Right lobe of liver (tissue), 6 donors: ENCODE measurements at regions not wholly inside any gene's neighbourhood (a gene's known extent, or its start where the extent isn't known, plus 50 kb on each side); places are given as distances from the start of the nearest gene placed in this dataset.

Experiments used
- ATAC-seq, 4 donors: fragments of 200-7000 bp; cut with Tn5 transposase; one replicate each; pipeline ENCODE4 v1.9.1; 2020; ENCODE audit warnings: mild to moderate bottlenecking in 4 of 4, moderate library complexity in 4 of 4
- DNase-seq, 3 donors: peaks; one replicate each; pipeline ENCODE4 v3.0.0-alpha.2; 2020
- H3K27ac ChIP-seq, 3 donors: fragments of 200-600 bp; one replicate each; pipeline ENCODE4 v1.8.0; 2022
- H3K27me3 ChIP-seq, 2 donors: fragments of 200-600 bp; one replicate each; pipeline ENCODE4 v1.8.0; 2022
- H3K36me3 ChIP-seq, 4 donors: fragments of 200-600 bp; sonication (generic) in 1 of 4; one replicate each; pipeline versions ENCODE4 v1.5.1 to v1.8.0; 2017 to 2022; ENCODE audit warnings: control low read depth in 1 of 4
- H3K4me1 ChIP-seq, 4 donors: fragments of 200-600 bp; sonication (generic) in 1 of 4; one replicate each; pipeline versions ENCODE4 v1.5.1 to v1.8.0; 2017 to 2022; ENCODE audit warnings: control low read depth in 1 of 4
- H3K4me3 ChIP-seq, 3 donors: fragments of 200-600 bp; one replicate each; pipeline ENCODE4 v1.8.0; 2022
- H3K9me3 ChIP-seq, 4 donors: fragments of 200-600 bp; sonication (generic) in 1 of 4; one replicate each; pipeline versions ENCODE4 v1.5.1 to v1.8.0; 2017 to 2022; ENCODE audit warnings: control low read depth in 1 of 4
- POLR2A ChIP-seq: fragments of 450-650 bp; IDR thresholded peaks from one replicate; pipeline ENCODE4 v1.6.1; 2017; ENCODE audit warnings: antibody characterized with exemption, mild to moderate bottlenecking
- WGBS: methylation state at CpG from one replicate; pipeline ENCODE4 v1.1.6; 2018; ENCODE audit warnings: low coverage, low lambda C conversion rate; ENCODE audit not compliant: insufficient coverage; ENCODE audit errors: missing lambda C conversion rate; 5-methylcytosine and 5-hydroxymethylcytosine counted together
- intact Hi-C, 2 donors: fragments of 100-400 bp; cut with DNase I; formaldehyde crosslinking; loops; one replicate each; pipeline versions ENCODE4 v1.11.2 to v1.14.1; 2022
- TF ChIP-seq, protein P1 (sequence below), 4 donors: fragments of 200-600 bp in 3 of 4; fragments of 450-650 bp in 1 of 4; IDR thresholded peaks; one replicate each; pipeline versions ENCODE4 v1.5.1 to v1.8.0; 2016 to 2022; ENCODE audit warnings: antibody characterized with exemption in 4 of 4, mild to moderate bottlenecking in 2 of 4
- donor health status: DM: no; HTN: yes; CAD: no.
- donor health status: DM: no; HTN: no; CAD: no.
- donor health status: DM: no; HTN: no; CAD: no.
- donor health status: DM: no; HTN: yes; CAD: no.
- donor health status: DM: no; HTN: yes; CAD: no.

DNA sequence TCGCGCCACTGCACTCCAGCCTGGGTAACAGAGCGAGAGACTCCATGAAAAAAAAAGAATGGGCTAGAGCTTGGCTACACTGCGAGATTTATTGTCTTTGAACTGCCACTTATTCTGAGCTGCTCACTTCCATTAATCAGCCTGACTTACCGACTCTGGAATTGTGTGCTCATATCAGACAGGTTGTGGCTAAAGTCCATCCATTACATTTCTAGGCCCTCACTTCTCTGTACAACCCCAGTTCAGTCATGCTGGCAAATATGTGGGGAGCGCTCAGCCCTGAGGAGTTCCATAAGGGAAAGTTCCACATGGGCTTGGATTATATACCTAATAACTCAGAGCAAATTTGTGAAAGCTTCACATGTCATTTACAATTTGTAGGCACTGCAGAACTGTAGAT, 270.6 kb downstream of the TRIML1 start:
- intact Hi-C loops: no loop called here
- no peaks in the 10 kb centered on the region for H3K9me3 ChIP-seq
- 77% methylated on average over 6 of the region's 6 CpGs for WGBS
- H3K27me3 ChIP-seq: no peaks in the 10 kb centered on the region
- no peak for TF ChIP-seq POLR2A
- TF ChIP-seq, protein P1, sequence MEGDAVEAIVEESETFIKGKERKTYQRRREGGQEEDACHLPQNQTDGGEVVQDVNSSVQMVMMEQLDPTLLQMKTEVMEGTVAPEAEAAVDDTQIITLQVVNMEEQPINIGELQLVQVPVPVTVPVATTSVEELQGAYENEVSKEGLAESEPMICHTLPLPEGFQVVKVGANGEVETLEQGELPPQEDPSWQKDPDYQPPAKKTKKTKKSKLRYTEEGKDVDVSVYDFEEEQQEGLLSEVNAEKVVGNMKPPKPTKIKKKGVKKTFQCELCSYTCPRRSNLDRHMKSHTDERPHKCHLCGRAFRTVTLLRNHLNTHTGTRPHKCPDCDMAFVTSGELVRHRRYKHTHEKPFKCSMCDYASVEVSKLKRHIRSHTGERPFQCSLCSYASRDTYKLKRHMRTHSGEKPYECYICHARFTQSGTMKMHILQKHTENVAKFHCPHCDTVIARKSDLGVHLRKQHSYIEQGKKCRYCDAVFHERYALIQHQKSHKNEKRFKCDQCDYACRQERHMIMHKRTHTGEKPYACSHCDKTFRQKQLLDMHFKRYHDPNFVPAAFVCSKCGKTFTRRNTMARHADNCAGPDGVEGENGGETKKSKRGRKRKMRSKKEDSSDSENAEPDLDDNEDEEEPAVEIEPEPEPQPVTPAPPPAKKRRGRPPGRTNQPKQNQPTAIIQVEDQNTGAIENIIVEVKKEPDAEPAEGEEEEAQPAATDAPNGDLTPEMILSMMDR (IDR thresholded peaks at IDR 0.05): no peak
- H3K36me3 ChIP-seq: no peaks in the 10 kb centered on the region
- no peak overlapping the region for H3K27ac ChIP-seq
- no peak for DNase-seq
- H3K4me3 ChIP-seq: no peak overlapping the region
- no peak for ATAC-seq
- no peaks in the 10 kb centered on the region for H3K4me1 ChIP-seq

- TF ChIP-seq POLR2A: no peak
- TF ChIP-seq, protein P1 (IDR thresholded peaks at IDR 0.05): no peak
- intact Hi-C loops: no loop called here
- Histone ChIP-seq H3K4me3 (no peak overlapping the region), H3K4me1 (no peaks in the 10 kb centered on the region), H3K36me3 (no peaks in the 10 kb centered on the region), H3K27me3 (no peaks in the 10 kb centered on the region), H3K27ac (no peak overlapping the region), H3K9me3 (no peaks in the 10 kb centered on the region)
- 79% methylated on average over 15 of the region's 25 CpGs for WGBS
- ATAC-seq (no peak), DNase-seq (no peak)
These were observed 272.6 kb downstream of the TRIML1 start for GRCh38 chr4:188411805-188412204.

- no peaks in the 10 kb centered on the region for H3K9me3 ChIP-seq
- no peak for TF ChIP-seq POLR2A
- TF ChIP-seq, protein P1 (IDR thresholded peaks at IDR 0.05): no peak
- 85% methylated on average over 13 of the region's 13 CpGs for WGBS
- DNase-seq: no peak
- no peaks in the 10 kb centered on the region for H3K4me1 ChIP-seq
- no peak for ATAC-seq
- no peak overlapping the region for H3K27ac ChIP-seq
- H3K27me3 ChIP-seq: no peaks in the 10 kb centered on the region
- no peak overlapping the region for H3K4me3 ChIP-seq
- intact Hi-C loops: no loop called here
- no peaks in the 10 kb centered on the region for H3K36me3 ChIP-seq
These were observed 273.3 kb downstream of the TRIML1 start for GRCh38 chr4:188412499-188412898.

- Histone ChIP-seq H3K9me3 (no peaks in the 10 kb centered on the region), H3K36me3 (no peaks in the 10 kb centered on the region), H3K27me3 (no peaks in the 10 kb centered on the region), H3K27ac (no peak overlapping the region), H3K4me3 (no peak overlapping the region), H3K4me1 (no peaks in the 10 kb centered on the region)
- intact Hi-C loops: no loop called here
- WGBS: 67% methylated on average over 10 of the region's 10 CpGs
- TF ChIP-seq POLR2A: no peak
- TF ChIP-seq, protein P1 (IDR thresholded peaks at IDR 0.05): no peak
- no peak for DNase-seq
- ATAC-seq: no peak
These were observed 275.2 kb downstream of the TRIML1 start for GRCh38 chr4:188414441-188414840.

DNA sequence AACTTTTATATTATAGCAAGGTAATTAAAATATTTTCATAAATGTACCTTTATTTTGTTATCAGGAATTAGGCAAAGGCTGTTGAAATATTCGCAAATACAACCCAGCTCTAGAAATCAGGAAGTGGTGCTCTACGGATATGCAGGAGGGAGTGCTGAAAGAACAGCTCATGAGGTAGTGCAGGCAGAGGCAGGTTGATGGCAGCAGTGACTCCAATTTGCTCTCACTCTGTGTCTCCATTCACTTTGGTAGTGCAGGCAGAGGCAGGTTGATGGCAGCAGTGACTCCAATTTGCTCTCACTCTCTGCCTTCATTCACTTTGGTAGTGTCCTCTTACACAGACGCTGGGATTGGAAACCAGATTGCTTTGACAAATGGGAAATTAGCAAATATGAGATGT, 277.9 kb downstream of the TRIML1 start:
- Histone ChIP-seq H3K4me3 (no peak overlapping the region), H3K9me3 (no peaks in the 10 kb centered on the region), H3K27ac (no peak overlapping the region), H3K27me3 (no peaks in the 10 kb centered on the region), H3K36me3 (no peaks in the 10 kb centered on the region), H3K4me1 (no peaks in the 10 kb centered on the region)
- no peak for DNase-seq
- TF ChIP-seq, protein P1 (IDR thresholded peaks at IDR 0.05): no peak
- no peak for TF ChIP-seq POLR2A
- intact Hi-C loops: no loop called here
- WGBS: 30% methylated on average over 3 of the region's 3 CpGs
- no peak for ATAC-seq
